OCI-LY7 (cell line): ENCODE measurements at regions not wholly inside any gene's neighbourhood (a gene's known extent, or its start where the extent isn't known, plus 50 kb on each side); places are given as distances from the start of the nearest gene placed in this dataset.

Experiments used
- BruUV-seq: library from RNA; stranded (reverse); fragments of 400-500 nt; replicated peaks from 2 replicates; lab custom pipeline; 2021; lab: Mats Ljungman, UMichigan
- CTCF ChIA-PET: fragments of 300-600 bp; sonication (Branson Sonifier 250); formaldehyde crosslinking; loops from one replicate; lab custom pipeline; 2022; ENCODE audit warnings: antibody characterized with exemption; ENCODE audit not compliant: unreplicated experiment; lab: Charles Lee
- POLR2A ChIA-PET: fragments of 300-600 bp; sonication (Branson Sonifier 250); formaldehyde crosslinking; loops from one replicate; lab custom pipeline; 2022; ENCODE audit warnings: antibody characterized with exemption; lab: Charles Lee
- DNase-seq: peaks from one replicate; pipeline ENCODE4 v3.0.0-alpha.2; 2015; ENCODE audit warnings: low spot score
- H2AFZ ChIP-seq: fragments of 200-600 bp; sonication (generic), shearing (Covaris generic); 2 replicates; pipeline ENCODE4 v1.6.1; 2014; ENCODE audit warnings: mild to moderate bottlenecking, antibody characterized with exemption, low read length, moderate library complexity
- H3K27ac ChIP-seq: fragments of 200-600 bp; sonication (generic); 2 replicates; pipeline ENCODE4 v1.5.1; 2014; ENCODE audit warnings: mixed run types, low read depth, mild to moderate bottlenecking, moderate library complexity, low read length, inconsistent platforms; ENCODE audit not compliant: poor library complexity, severe bottlenecking
- H3K36me3 ChIP-seq: fragments of 200-600 bp; sonication (generic); 2 replicates; pipeline ENCODE4 v1.6.1; 2014; ENCODE audit warnings: mild to moderate bottlenecking, antibody characterized with exemption, low read length, moderate library complexity, mixed read lengths; ENCODE audit not compliant: insufficient read depth
- H3K4me1 ChIP-seq: fragments of 200-600 bp; sonication (generic); 2 replicates; pipeline ENCODE4 v1.5.1; 2014; ENCODE audit warnings: mild to moderate bottlenecking, low read length; ENCODE audit not compliant: insufficient read depth, poor library complexity, severe bottlenecking
- H3K4me2 ChIP-seq: fragments of 200-600 bp; sonication (generic); 2 replicates; pipeline ENCODE4 v1.6.1; 2014; ENCODE audit warnings: mild to moderate bottlenecking, low read length
- H3K4me3 ChIP-seq: fragments of 200-600 bp; sonication (generic); 2 replicates; pipeline ENCODE4 v1.5.1; 2014; ENCODE audit warnings: mild to moderate bottlenecking, low read depth, low read length; ENCODE audit not compliant: poor library complexity, severe bottlenecking
- H3K79me2 ChIP-seq: fragments of 200-600 bp; sonication (generic); 2 replicates; pipeline ENCODE4 v1.6.1; 2016; ENCODE audit warnings: low read depth, mild to moderate bottlenecking, low read length, moderate library complexity, mixed read lengths; ENCODE audit not compliant: insufficient read depth
- H3K9me2 ChIP-seq: fragments of 200-600 bp; sonication (generic); 2 replicates; pipeline ENCODE4 v1.6.1; 2016; ENCODE audit warnings: mild to moderate bottlenecking, low read length, mixed read lengths; ENCODE audit not compliant: insufficient read depth
- H3K9me3 ChIP-seq: fragments of 200-600 bp; sonication (generic); 2 replicates; pipeline ENCODE4 v1.6.1; 2014; ENCODE audit warnings: mild to moderate bottlenecking, mixed run types, low read length, mixed read lengths
- H4K20me1 ChIP-seq: fragments of 200-600 bp; sonication (generic); 2 replicates; pipeline ENCODE4 v1.6.1; 2014; ENCODE audit warnings: mild to moderate bottlenecking, antibody characterized with exemption, low read length, moderate library complexity, mixed read lengths; ENCODE audit not compliant: insufficient read depth
- EZH2phosphoT487 ChIP-seq: fragments of 200-600 bp; sonication (generic); IDR thresholded peaks from 2 replicates; pipeline ENCODE4 v1.6.1; 2018; ENCODE audit warnings: low read depth, borderline replicate concordance, mild to moderate bottlenecking, mixed run types, antibody characterized with exemption, low read length, moderate library complexity, mixed read lengths
- intact Hi-C: fragments of 100-400 bp; cut with micrococcal nuclease; formaldehyde crosslinking; loops from one replicate; pipeline ENCODE4 v1.10.0; 2022; ENCODE audit not compliant: unreplicated experiment
- TF ChIP-seq, protein P1 (sequence below): fragments of 200-600 bp; sonication (generic); conservative IDR thresholded peaks from 2 replicates; pipeline ENCODE4 v1.5.1; 2014; ENCODE audit warnings: mild to moderate bottlenecking, antibody characterized with exemption, low read length, moderate library complexity, mixed read lengths

DNA sequence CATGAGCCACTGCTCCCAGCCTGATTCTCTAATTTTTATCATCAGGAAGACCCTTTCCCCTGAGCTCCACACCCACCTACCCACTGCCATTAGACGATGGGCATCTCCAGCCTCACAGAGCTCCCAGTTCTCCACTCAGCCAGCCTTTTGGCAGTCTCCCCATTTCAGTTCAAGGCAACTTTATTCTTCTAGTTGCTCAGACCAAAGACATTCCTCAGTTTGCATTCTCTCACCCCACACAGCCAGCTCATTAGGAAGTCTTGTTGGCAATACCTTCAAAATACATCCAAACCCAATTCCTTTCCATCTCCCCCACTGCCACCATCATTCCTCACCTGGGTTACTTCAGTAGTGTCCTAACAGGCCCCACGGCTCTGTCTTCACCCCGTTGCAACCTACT, 53.4 kb upstream of the COX20 start:
- Histone ChIP-seq H3K36me3 (no peaks in the 10 kb centered on the region), H4K20me1 (no peaks in the 10 kb centered on the region), H3K79me2 (no peaks in the 10 kb centered on the region), H3K4me1 (no peaks in the 10 kb centered on the region), H3K9me2 (no peaks in the 10 kb centered on the region), H3K9me3 (no peaks in the 10 kb centered on the region), H3K4me3 (no peak overlapping the region), H2AFZ (no peak overlapping the region), H3K4me2 (no peak overlapping the region), H3K27ac (no peak overlapping the region)
- no peak for DNase-seq
- intact Hi-C loops, result no loop called here
- BruUV-seq, result no TSS peak
- CTCF ChIA-PET, result no interaction called here
- POLR2A ChIA-PET, result interaction anchor here (0.5 kb wide), 1 partner anchor 223 kb away, joined by 3 read pairs; no protein-coding TSS in a partner anchor
- TF ChIP-seq, protein P1, sequence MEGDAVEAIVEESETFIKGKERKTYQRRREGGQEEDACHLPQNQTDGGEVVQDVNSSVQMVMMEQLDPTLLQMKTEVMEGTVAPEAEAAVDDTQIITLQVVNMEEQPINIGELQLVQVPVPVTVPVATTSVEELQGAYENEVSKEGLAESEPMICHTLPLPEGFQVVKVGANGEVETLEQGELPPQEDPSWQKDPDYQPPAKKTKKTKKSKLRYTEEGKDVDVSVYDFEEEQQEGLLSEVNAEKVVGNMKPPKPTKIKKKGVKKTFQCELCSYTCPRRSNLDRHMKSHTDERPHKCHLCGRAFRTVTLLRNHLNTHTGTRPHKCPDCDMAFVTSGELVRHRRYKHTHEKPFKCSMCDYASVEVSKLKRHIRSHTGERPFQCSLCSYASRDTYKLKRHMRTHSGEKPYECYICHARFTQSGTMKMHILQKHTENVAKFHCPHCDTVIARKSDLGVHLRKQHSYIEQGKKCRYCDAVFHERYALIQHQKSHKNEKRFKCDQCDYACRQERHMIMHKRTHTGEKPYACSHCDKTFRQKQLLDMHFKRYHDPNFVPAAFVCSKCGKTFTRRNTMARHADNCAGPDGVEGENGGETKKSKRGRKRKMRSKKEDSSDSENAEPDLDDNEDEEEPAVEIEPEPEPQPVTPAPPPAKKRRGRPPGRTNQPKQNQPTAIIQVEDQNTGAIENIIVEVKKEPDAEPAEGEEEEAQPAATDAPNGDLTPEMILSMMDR, result no peak
- no peak for TF ChIP-seq EZH2phosphoT487

DNA sequence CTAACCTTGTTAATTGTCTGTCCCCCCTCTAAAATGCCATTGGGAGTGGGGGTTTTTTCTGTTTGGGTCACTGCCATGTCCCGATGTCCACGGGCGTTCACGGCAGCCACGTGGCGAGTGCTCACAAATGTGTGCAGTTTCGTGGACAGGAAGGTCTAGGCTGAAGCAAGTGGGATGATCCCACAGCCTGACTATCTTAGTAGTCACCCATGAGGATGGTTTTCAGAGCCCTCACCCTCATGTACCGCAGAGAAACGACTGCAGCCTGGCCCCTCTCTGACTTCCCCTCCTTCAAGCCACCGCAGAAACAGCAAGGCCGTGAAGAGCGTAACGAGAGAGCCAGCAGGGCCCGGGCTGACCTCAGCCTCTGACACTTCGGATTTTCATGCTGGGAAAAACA, 52.3 kb upstream of the COX20 start:
- no TSS peak for BruUV-seq
- CTCF ChIA-PET, result no interaction called here
- Histone ChIP-seq H3K4me3 (no peak overlapping the region), H3K9me3 (no peaks in the 10 kb centered on the region), H3K4me2 (no peak overlapping the region), H4K20me1 (no peaks in the 10 kb centered on the region), H3K27ac (no peak overlapping the region), H3K36me3 (no peaks in the 10 kb centered on the region), H3K79me2 (no peaks in the 10 kb centered on the region), H2AFZ (no peak overlapping the region), H3K4me1 (no peaks in the 10 kb centered on the region), H3K9me2 (no peaks in the 10 kb centered on the region)
- no peak for TF ChIP-seq EZH2phosphoT487
- TF ChIP-seq, protein P1, result no peak
- no peak for DNase-seq
- POLR2A ChIA-PET, result interaction anchor here (1.1 kb wide), 1 partner anchor 10 kb away, joined by 3 read pairs; no protein-coding TSS in a partner anchor
- intact Hi-C loops, result no loop called here
